K562 (cell line): ENCODE measurements at regions not wholly inside any gene's neighbourhood (a gene's known extent, or its start where the extent isn't known, plus 50 kb on each side); places are given as distances from the start of the nearest gene placed in this dataset.

Experiments used
- ATAC-seq: fragments of 200-7000 bp; cut with Tn5 transposase; 3 replicates; pipeline ENCODE4 v1.9.1; 2020; ENCODE audit warnings: moderate library complexity
- BruUV-seq: library from RNA; stranded (reverse); fragments of 400-500 nt; replicated peaks from 2 replicates; lab custom pipeline; 2021; lab: Mats Ljungman, UMichigan
- CTCF ChIA-PET: fragments of 300-600 bp; formaldehyde crosslinking; extraction: SDS; loops from one replicate; lab custom pipeline; 2021; ENCODE audit warnings: low intra/inter-chr PET ratio; lab: Yijun Ruan, JAX
- POLR2A ChIA-PET: fragments of 300-600, 350-650 bp; sonication (Branson Sonifier 250); formaldehyde crosslinking; extraction: SDS; loops from one replicate; lab custom pipeline; 2021; ENCODE audit warnings: antibody characterized with exemption, inconsistent platforms; lab: Yijun Ruan, JAX
- DNase-seq, 4 experiments: peaks; one replicate each; pipeline versions ENCODE4 v3.0.0 to v3.0.0-alpha.2; 2011 to 2018; ENCODE audit warnings: low spot score in 3 of 4, mixed read lengths in 3 of 4; ENCODE audit errors: extremely low read depth in 1 of 4
- FAIRE-seq: peaks from 2 replicates; lab custom pipeline; 2011; peaks lifted over from hg19 to GRCh38; lab: Jason Lieb, UNC
- H2AFZ ChIP-seq: 2 replicates; pipeline ENCODE4 v1.6.0; 2011; ENCODE audit warnings: low read depth, low read length, control low read depth, inconsistent platforms
- H3K27ac ChIP-seq: fragments of 200-600 bp; 3 replicates; pipeline ENCODE4 v1.8.0; 2011; ENCODE audit warnings: low read depth, mild to moderate bottlenecking, control low read depth, inconsistent platforms, low read length, moderate library complexity, mixed read lengths; ENCODE audit errors: extremely low read depth
- H3K27me3 ChIP-seq, 2 experiments: fragments of 300-600 bp in 1 of 2; 2 replicates in 1 of 2; 3 replicates in 1 of 2; pipeline versions ENCODE4 v1.6.0 to v1.8.0; 2011; ENCODE audit warnings: inconsistent platforms in 2 of 2, low read length in 2 of 2, mild to moderate bottlenecking in 1 of 2, mixed read lengths in 1 of 2, moderate library complexity in 1 of 2; ENCODE audit not compliant: control insufficient read depth in 2 of 2, insufficient read depth in 2 of 2
- H3K36me3 ChIP-seq: fragments of 300-600 bp; 3 replicates; pipeline ENCODE4 v1.8.0; 2011; ENCODE audit warnings: mild to moderate bottlenecking, low read length, inconsistent platforms; ENCODE audit not compliant: control insufficient read depth, insufficient read depth
- H3K4me1 ChIP-seq, 2 experiments: fragments of 200-600 bp in 1 of 2; replicated peaks in 1 of 2; 2 replicates in 1 of 2; 3 replicates in 1 of 2; pipeline versions ENCODE4 v1.5.1 to v1.8.0; 2011; ENCODE audit warnings: inconsistent platforms in 2 of 2, low read length in 2 of 2, mild to moderate bottlenecking in 1 of 2, mixed read lengths in 1 of 2, moderate library complexity in 1 of 2; ENCODE audit not compliant: control insufficient read depth in 2 of 2, insufficient read depth in 2 of 2
- H3K4me2 ChIP-seq: 2 replicates; pipeline ENCODE4 v1.6.1; 2011; ENCODE audit warnings: low read length, control low read depth, inconsistent platforms, mixed read lengths; ENCODE audit not compliant: insufficient read depth
- H3K4me3 ChIP-seq: fragments of 200-600 bp; sonication (generic), shearing (Covaris generic); 2 replicates; pipeline ENCODE4 v1.5.1; 2016; ENCODE audit warnings: control low read depth, inconsistent platforms
- H3K79me2 ChIP-seq: fragments of 200-600 bp; 3 replicates; pipeline ENCODE4 v1.8.0; 2011; ENCODE audit warnings: low read length, inconsistent platforms; ENCODE audit not compliant: control insufficient read depth, insufficient read depth
- H3K9ac ChIP-seq, 2 experiments: 2 replicates each; pipeline versions ENCODE4 v1.6.0 to v1.6.1; 2011; ENCODE audit warnings: low read depth in 2 of 2, low read length in 2 of 2, control low read depth in 1 of 2, inconsistent platforms in 1 of 2, mild to moderate bottlenecking in 1 of 2, mixed read lengths in 1 of 2; ENCODE audit not compliant: insufficient read depth in 1 of 2
- H3K9me1 ChIP-seq: one replicate; pipeline ENCODE4 v1.6.0; 2011; ENCODE audit warnings: inconsistent platforms, mild to moderate bottlenecking, low read length, moderate library complexity; ENCODE audit not compliant: control insufficient read depth, insufficient read depth
- H3K9me3 ChIP-seq: replicated peaks from 2 replicates; pipeline ENCODE4 v1.5.1; 2011; ENCODE audit warnings: low read depth, low read length, inconsistent platforms; ENCODE audit not compliant: control insufficient read depth, insufficient read depth
- H4K20me1 ChIP-seq: replicated peaks from 2 replicates; pipeline ENCODE4 v1.6.1; 2011; ENCODE audit warnings: low read length, inconsistent platforms, mixed read lengths; ENCODE audit not compliant: control insufficient read depth, insufficient read depth
- E2F3 ChIP-seq: fragments of 250-450 bp; sonication (Bioruptor Pico); IDR thresholded peaks from 2 replicates; pipeline ENCODE4 v1.4.0; 2020; ENCODE audit warnings: mild to moderate bottlenecking
- ETS1 ChIP-seq: conservative IDR thresholded peaks from 2 replicates; pipeline ENCODE4 v1.6.1; 2011; ENCODE audit warnings: low read depth, mild to moderate bottlenecking, low read length; ENCODE audit not compliant: control insufficient read depth
- NR3C1 ChIP-seq: sonication (generic); formaldehyde crosslinking; IDR thresholded peaks from 2 replicates; pipeline ENCODE4 v1.8.1; 2022; ENCODE audit warnings: missing genetic modification reagents
- PTRF ChIP-seq: fragments of 450-650 bp; IDR thresholded peaks from 2 replicates; pipeline ENCODE4 v1.6.1; 2016; ENCODE audit warnings: mild to moderate bottlenecking, missing genetic modification characterization, missing compliant biosample characterization
- RUNX1 ChIP-seq: sonication (generic); IDR thresholded peaks from 2 replicates; pipeline ENCODE4 v1.6.1; 2016; ENCODE audit warnings: antibody characterized with exemption, low read depth
- TCF7 ChIP-seq: sonication (generic); IDR thresholded peaks from 2 replicates; pipeline ENCODE4 v1.6.1; 2016; ENCODE audit warnings: antibody characterized with exemption, borderline replicate concordance
- ZFP36 ChIP-seq: fragments of 150-350 bp; IDR thresholded peaks from 2 replicates; pipeline ENCODE4 v1.6.1; 2018; ENCODE audit warnings: low read length, low read depth; ENCODE audit not compliant: partially characterized antibody
- ZFP91 ChIP-seq: sonication (generic); formaldehyde crosslinking; IDR thresholded peaks from 2 replicates; pipeline ENCODE4 v1.8.0; 2022; ENCODE audit warnings: mild to moderate bottlenecking, missing genetic modification reagents
- ZNF124 ChIP-seq: sonication (generic); formaldehyde crosslinking; IDR thresholded peaks from 2 replicates; pipeline ENCODE4 v1.8.1; 2022; ENCODE audit warnings: missing genetic modification reagents
- ZNF239 ChIP-seq: fragments of 250-450 bp; sonication (Bioruptor Pico); IDR thresholded peaks from 2 replicates; pipeline ENCODE4 v1.4.0; 2020; ENCODE audit warnings: mild to moderate bottlenecking
- in situ Hi-C: fragments of 300-500 bp; cut with MboI; formaldehyde crosslinking; loops from 4 replicates; pipeline ENCODE4 v1.15.0; 2018; ENCODE audit warnings: inconsistent platforms, mixed read lengths
- intact Hi-C: fragments of 100-400 bp; cut with micrococcal nuclease; formaldehyde crosslinking; loops from 2 replicates; pipeline ENCODE4 v1.14.2; 2022
- TF ChIP-seq, protein P1 (sequence below), 3 experiments: IDR thresholded peaks in 2 of 3; conservative IDR thresholded peaks in 1 of 3; 2 replicates each; pipeline ENCODE4 v1.5.1; 2011 to 2012; ENCODE audit warnings: low read length in 3 of 3, mild to moderate bottlenecking in 3 of 3, control low read depth in 2 of 3, improper control_type of control experiment in 1 of 3, inconsistent platforms in 1 of 3, low read depth in 1 of 3, mixed read lengths in 1 of 3, moderate library complexity in 1 of 3; ENCODE audit not compliant: insufficient read depth in 2 of 3
- TF ChIP-seq, protein P2 (sequence below): fragments of 450-650 bp; IDR thresholded peaks from one replicate; pipeline ENCODE4 v1.6.1; 2018; ENCODE audit warnings: mild to moderate bottlenecking, moderate library complexity; ENCODE audit not compliant: partially characterized antibody

DNA sequence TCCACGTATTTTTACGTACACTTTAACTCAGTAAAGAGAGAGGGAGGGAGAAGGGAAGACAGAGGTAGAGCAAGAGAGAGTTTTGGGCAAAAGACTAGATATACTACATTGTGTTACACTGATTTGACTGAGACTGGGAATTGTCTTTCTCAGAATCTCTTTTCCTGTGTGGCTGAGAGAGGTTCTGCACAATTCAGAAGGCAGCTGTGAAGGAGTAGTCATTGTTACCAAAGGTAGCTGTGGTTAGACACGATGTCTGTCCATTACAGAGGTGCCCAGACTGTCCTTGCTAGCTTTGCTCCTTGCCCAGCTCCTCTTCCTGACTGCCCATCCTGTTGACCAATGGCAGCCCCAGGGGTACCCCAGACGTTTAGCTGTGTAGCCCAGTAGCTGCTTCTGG is 577.5 kb upstream of the CBLB start (continued):
- TF ChIP-seq, protein P1, sequence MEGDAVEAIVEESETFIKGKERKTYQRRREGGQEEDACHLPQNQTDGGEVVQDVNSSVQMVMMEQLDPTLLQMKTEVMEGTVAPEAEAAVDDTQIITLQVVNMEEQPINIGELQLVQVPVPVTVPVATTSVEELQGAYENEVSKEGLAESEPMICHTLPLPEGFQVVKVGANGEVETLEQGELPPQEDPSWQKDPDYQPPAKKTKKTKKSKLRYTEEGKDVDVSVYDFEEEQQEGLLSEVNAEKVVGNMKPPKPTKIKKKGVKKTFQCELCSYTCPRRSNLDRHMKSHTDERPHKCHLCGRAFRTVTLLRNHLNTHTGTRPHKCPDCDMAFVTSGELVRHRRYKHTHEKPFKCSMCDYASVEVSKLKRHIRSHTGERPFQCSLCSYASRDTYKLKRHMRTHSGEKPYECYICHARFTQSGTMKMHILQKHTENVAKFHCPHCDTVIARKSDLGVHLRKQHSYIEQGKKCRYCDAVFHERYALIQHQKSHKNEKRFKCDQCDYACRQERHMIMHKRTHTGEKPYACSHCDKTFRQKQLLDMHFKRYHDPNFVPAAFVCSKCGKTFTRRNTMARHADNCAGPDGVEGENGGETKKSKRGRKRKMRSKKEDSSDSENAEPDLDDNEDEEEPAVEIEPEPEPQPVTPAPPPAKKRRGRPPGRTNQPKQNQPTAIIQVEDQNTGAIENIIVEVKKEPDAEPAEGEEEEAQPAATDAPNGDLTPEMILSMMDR (IDR thresholded peaks at IDR 0.05 in 2 of 3, conservative IDR thresholded peaks at IDR 0.05 in 1 of 3; ENCODE audit: insufficient read depth in 2 of 3, low read depth in 1 of 3, low read length in 3 of 3), result no peak
- no peak for TF ChIP-seq ZNF239 (CRISPR knock-in tag)
- TF ChIP-seq, protein P2, sequence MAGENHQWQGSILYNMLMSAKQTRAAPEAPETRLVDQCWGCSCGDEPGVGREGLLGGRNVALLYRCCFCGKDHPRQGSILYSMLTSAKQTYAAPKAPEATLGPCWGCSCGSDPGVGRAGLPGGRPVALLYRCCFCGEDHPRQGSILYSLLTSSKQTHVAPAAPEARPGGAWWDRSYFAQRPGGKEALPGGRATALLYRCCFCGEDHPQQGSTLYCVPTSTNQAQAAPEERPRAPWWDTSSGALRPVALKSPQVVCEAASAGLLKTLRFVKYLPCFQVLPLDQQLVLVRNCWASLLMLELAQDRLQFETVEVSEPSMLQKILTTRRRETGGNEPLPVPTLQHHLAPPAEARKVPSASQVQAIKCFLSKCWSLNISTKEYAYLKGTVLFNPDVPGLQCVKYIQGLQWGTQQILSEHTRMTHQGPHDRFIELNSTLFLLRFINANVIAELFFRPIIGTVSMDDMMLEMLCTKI, result no peak
- TF ChIP-seq E2F3 (CRISPR knock-in tag), result no peak
- TF ChIP-seq ZNF124 (CRISPR knock-in tag), result no peak

DNA sequence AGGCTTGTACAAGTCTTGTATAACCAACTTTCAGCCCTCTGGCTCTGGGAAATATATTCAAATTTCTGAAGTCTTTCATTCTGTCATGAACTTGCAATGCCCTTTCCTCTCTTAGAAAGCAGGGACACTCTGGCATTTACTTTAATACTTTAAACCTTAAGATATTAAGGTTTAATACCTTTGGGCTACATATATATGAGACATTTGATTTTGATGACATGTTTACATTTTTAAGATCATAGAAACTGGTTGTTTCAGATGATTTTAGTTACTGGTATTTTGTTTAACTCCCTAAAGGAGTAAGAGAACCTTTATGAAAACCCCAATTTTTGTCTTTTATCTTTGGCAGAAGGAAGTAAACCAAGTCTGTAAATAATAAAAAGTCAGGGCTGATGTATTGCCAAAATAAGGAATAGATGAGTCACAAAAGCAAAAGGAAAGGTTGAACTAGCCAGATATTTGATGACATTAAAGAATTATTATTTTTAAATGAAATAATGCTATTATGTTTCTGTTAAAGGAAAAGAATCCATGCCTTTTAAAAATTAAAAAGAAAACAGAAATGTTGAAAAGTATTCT is 579.0 kb upstream of the CBLB start:
- no peak for DNase-seq
- Histone ChIP-seq H3K9me1 (no peaks in the 10 kb centered on the region), H3K4me1 (no peaks in the 10 kb centered on the region), H3K9me3 (no peaks in the 10 kb centered on the region), H2AFZ (no peak overlapping the region), H3K36me3 (no peaks in the 10 kb centered on the region), H3K9ac (no peak overlapping the region), H3K27ac (no peak overlapping the region), H3K4me2 (no peak overlapping the region)
- CTCF ChIA-PET, result no interaction called here
- in situ Hi-C loops, result no loop called here
- TF ChIP-seq ZFP36 (no peak), NR3C1 (CRISPR knock-in tag) (no peak), TCF7 (no peak), ETS1 (no peak), ZFP91 (no peak), PTRF (no peak), RUNX1 (no peak)
- TF ChIP-seq, all 486 proteins: peak for 0
- Histone ChIP-seq H3K79me2 (no peaks in the 10 kb centered on the region), H3K27me3 (no peaks in the 10 kb centered on the region), H4K20me1 (no peaks in the 10 kb centered on the region), H3K4me3 (no peak overlapping the region)
- FAIRE-seq (no peak), ATAC-seq (no peak)
- BruUV-seq, result no TSS peak
- POLR2A ChIA-PET, result no interaction called here
- intact Hi-C loops, result no loop called here
